ENCODE measurements at regions not wholly inside any gene's neighbourhood (a gene's known extent, or its start where the extent isn't known, plus 50 kb on each side); places are given as distances from the start of the nearest gene placed in this dataset.

DNA sequence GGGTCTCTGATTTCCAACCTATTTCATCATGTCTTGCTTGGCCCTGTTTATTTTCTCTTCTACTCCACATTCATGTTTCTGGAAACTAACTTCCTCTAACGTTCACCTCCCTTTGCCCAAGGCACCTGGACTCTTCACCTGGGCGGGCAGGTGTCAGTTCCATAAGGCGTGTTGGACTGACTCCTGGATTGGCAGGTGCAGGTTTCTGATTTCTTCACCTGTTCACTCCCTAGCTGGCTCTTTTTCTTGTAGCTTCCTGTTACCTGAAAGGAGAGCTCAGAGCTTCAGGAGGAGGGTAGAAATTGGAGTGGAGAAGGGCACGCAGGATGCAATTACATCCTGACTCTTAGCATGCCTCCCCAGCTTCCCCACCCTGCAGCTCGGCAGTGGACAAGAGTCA is 350.8 kb upstream of the KLF3 start:
- TF ChIP-seq ZNF274 (IDR thresholded peaks at IDR 0.05; ENCODE audit: low read depth, low read length), result no peak
- TF ChIP-seq YY1 (IDR thresholded peaks at IDR 0.05; ENCODE audit: insufficient read depth, insufficient read length), result no peak
